Ovary (tissue), 3 donors: ENCODE measurements at regions not wholly inside any gene's neighbourhood (a gene's known extent, or its start where the extent isn't known, plus 50 kb on each side); places are given as distances from the start of the nearest gene placed in this dataset.

ENCODE experiments used
- EP300 ChIP-seq: sonication (generic); formaldehyde crosslinking; IDR thresholded peaks from one replicate; pipeline ENCODE4 v1.6.1; 2017; ENCODE audit warnings: antibody characterized with exemption
- POLR2A ChIP-seq: fragments of 450-650 bp; IDR thresholded peaks from one replicate; pipeline ENCODE4 v1.6.1; 2017; ENCODE audit warnings: antibody characterized with exemption, mild to moderate bottlenecking, moderate library complexity
- TF ChIP-seq, protein P1 (sequence below), 3 donors: fragments of 450-650 bp in 2 of 3; fragments of 200-600 bp in 1 of 3; IDR thresholded peaks; one replicate each; pipeline versions ENCODE4 v1.5.1 to v1.8.0; 2016 to 2022; ENCODE audit warnings: antibody characterized with exemption in 3 of 3, mild to moderate bottlenecking in 1 of 3
- donor health status: DM: no; HTN: no; CAD: no.

DNA sequence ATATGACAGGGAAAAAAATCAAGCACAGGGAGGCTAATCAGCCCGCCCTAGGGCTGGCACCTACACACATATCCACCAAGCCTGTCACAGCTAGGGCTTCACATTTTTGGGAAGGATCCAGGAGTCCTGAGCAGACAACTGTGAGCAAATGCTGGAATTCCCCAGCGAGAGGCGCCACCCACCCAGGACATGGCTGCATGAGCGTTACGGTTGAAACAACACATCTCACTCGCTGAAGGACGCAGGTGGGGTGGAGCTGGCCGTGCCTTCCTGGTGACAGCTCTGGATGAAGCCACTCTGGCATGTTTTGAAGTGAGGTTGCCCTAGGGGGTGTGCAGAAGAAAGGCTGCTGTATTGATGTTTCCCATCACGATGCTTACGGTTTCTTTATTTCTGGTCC is 315.1 kb upstream of the EEF2KMT start:
- TF ChIP-seq EP300 (no peak), POLR2A (no peak)
- TF ChIP-seq, protein P1, sequence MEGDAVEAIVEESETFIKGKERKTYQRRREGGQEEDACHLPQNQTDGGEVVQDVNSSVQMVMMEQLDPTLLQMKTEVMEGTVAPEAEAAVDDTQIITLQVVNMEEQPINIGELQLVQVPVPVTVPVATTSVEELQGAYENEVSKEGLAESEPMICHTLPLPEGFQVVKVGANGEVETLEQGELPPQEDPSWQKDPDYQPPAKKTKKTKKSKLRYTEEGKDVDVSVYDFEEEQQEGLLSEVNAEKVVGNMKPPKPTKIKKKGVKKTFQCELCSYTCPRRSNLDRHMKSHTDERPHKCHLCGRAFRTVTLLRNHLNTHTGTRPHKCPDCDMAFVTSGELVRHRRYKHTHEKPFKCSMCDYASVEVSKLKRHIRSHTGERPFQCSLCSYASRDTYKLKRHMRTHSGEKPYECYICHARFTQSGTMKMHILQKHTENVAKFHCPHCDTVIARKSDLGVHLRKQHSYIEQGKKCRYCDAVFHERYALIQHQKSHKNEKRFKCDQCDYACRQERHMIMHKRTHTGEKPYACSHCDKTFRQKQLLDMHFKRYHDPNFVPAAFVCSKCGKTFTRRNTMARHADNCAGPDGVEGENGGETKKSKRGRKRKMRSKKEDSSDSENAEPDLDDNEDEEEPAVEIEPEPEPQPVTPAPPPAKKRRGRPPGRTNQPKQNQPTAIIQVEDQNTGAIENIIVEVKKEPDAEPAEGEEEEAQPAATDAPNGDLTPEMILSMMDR (IDR thresholded peaks at IDR 0.05), result no peak
